Skeletal muscle cell (primary cell): ENCODE measurements at regions not wholly inside any gene's neighbourhood (a gene's known extent, or its start where the extent isn't known, plus 50 kb on each side); places are given as distances from the start of the nearest gene placed in this dataset.

Experiments used
- DNase-seq: peaks from one replicate; pipeline ENCODE4 v3.0.0-alpha.2; 2010; ENCODE audit warnings: low read depth
- H3K4me3 ChIP-seq: 2 replicates; pipeline ENCODE4 v1.5.1; 2011; ENCODE audit warnings: low read depth, mild to moderate bottlenecking, control low read depth, low read length, moderate library complexity

GRCh38 chr1:72930528-72930927 lies 648.2 kb upstream of the NEGR1 start:
- no peak for DNase-seq
- H3K4me3 ChIP-seq, result no peak overlapping the region

GRCh38 chr1:72918940-72919339 lies 636.6 kb upstream of the NEGR1 start:
- no peak overlapping the region for H3K4me3 ChIP-seq
- no peak for DNase-seq

GRCh38 chr1:72917920-72918319 lies 635.6 kb upstream of the NEGR1 start:
- no peak overlapping the region for H3K4me3 ChIP-seq

GRCh38 chr1:72915581-72915980 lies 633.2 kb upstream of the NEGR1 start:
- no peak for DNase-seq
- no peak overlapping the region for H3K4me3 ChIP-seq

More at GRCh38 chr1:72917920-72918319, 635.6 kb upstream of the NEGR1 start:
- no peak for DNase-seq

GRCh38 chr1:72911656-72912055 lies 629.3 kb upstream of the NEGR1 start:
- H3K4me3 ChIP-seq, result no peak overlapping the region
- no peak for DNase-seq

DNA sequence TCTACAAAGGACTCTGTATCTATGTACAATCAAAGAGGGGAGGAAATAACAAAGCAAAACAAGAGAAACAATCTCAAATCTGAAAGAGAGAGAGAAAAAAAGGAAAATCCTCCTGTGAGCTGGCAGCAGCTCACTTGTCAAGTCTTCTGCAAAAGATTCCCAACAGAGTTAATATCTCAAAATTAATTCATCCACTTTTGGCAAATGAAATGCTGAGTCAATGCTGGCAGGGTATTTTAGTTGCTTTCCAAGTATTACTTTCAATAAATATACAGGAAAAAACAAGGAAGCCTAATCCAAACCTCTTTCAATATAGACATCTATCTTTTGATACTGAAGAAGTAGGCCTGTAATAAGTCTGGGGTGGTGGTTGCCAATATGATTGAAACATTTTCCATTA lies 613.9 kb upstream of the NEGR1 start:
- DNase-seq, result no peak
- H3K4me3 ChIP-seq, result no peak overlapping the region

DNA sequence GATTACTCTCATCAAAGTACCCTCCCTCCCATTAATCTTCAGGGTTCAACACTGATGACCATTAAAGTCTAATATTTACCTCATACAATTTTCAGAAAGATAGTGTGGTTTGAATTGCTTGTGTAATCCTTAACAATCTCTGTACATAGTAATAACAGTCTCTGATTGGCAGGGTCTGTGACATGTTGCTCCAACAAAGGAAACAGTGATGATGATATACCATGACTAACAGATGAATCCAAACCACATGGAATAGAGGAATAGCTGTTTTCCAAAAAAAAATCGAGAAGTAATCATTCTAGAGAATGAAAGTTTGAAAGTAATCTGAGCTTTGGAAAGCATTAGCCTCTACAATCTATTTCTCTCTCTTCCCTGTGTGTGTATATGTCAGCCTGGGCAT lies 610.1 kb upstream of the NEGR1 start:
- peak; percentile 49 for DNase-seq
- H3K4me3 ChIP-seq, result no peak overlapping the region

- DNase-seq, result no peak
- no peak overlapping the region for H3K4me3 ChIP-seq
Measured at GRCh38 chr1:72891976-72892375, 609.6 kb upstream of the NEGR1 start.

DNA sequence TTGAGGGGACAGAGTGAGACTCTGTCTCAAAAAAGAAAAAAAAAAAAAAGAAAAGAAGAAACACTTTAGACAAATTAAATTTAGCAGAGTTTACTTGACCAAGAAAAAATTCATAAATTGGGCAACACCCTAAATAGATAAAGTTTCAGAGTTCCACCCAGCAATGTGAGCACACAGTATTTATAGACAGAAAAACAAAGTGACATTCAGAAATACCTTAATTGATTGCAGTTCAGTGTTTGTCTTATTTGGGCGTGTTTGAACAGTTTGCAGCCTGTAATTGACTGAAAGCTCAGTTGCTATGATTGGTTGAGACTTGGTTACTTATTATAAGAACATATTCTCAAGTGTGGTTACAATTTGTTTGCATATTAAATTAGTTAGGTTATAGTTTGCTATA lies 603.5 kb upstream of the NEGR1 start:
- DNase-seq, result no peak
- no peak overlapping the region for H3K4me3 ChIP-seq

DNA sequence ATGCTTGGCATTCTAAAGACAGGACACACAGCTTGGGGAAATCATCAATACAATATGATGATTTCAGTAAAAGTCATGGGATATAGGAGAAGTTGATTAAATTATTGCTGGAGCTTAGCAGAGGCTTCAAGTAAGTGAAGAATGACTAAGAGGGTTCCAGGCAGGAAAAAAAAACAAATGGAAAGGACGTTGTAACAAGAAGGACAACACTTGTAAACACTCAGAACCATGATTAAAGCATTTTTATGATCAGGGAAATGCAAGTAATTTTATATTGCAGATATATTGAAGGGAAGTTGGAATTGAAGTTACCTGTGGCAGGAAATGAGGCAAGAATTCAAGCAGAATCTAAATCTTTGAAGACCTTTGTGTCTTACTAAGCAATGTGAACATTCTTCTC lies 602.7 kb upstream of the NEGR1 start:
- no peak for DNase-seq
- no peak overlapping the region for H3K4me3 ChIP-seq

DNA sequence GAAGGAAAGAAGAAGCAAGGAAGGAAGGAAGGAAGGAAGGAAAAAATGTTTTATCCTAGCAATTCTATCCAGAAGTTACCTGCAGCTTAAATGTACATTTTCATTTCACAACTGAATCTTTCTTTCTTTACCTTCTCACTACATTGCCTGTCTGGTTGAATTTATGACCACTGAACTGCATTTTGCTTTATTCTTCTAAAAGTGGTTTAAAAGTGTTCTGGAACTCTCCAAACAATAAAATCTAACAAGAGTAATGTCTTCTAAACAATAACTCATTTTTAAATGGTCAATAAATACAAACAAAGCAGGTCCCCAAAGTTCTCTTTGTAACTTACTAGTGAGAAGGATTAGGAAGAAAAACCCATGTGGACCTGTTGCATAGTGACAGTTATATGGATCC lies 587.5 kb upstream of the NEGR1 start:
- DNase-seq, result no peak
- H3K4me3 ChIP-seq, result no peak overlapping the region

- no peak overlapping the region for H3K4me3 ChIP-seq
- DNase-seq, result no peak
Measured at GRCh38 chr1:72869441-72869840, 587.1 kb upstream of the NEGR1 start.

DNA sequence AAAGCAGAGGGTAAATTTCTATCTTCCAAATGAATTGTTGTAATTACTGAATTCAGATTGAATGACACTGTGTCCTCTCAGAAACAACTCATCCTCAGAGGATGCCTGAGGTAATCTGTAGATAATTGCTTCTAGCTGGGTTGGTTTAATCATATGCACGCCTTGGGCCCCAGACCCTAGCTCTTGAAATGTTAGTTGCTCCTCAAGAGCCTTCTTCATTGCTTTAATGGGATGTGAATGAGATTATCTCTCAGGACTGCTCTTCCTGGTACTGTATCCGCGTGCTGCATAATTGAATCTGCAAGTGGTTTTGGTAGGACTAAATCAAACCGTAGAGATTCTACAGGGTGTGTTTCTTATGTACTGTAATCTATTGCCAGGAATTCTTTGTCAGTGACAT lies 569.3 kb upstream of the NEGR1 start:
- DNase-seq, result no peak
- H3K4me3 ChIP-seq, result no peak overlapping the region

- H3K4me3 ChIP-seq, result no peak overlapping the region
- no peak for DNase-seq
Measured at GRCh38 chr1:72848997-72849396, 566.7 kb upstream of the NEGR1 start.

GRCh38 chr1:72847651-72848050 lies 565.3 kb upstream of the NEGR1 start:
- no peak for DNase-seq
- no peak overlapping the region for H3K4me3 ChIP-seq

DNA sequence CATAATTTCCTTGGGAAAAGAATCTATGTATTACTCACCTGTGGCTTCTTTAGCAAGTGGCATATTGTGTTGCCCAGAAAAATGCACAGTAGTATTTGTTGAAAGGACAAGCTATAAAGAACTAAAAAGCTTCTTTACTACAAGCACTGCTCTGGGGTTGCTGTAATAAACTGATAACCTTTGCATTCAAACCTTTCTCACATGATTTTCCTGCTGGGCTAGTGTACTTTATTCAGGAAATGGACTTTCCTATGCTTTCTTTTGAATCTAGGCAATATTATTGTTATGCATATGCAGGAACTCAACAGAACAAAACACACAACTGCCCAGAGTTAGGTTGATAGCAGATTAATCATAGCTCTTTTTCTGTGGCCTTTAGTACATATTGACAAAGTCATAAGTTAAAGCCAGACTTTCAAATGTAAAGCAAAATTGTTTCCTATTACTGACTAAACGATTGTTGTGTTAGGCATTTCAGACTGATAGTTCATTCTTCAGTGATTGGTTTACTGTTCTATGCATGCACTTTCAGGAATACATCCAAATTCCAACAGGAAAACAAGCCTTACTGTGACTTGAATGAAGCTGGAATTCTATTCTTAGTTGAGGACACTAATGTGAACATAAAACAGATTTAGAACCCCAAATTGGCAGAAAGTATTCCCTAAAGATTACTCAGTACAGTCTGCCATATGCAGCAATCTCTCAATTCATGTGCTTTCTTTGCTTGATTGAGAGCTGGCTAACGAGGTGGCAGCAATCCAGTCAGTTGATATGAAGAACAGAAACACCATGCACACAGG lies 564.3 kb upstream of the NEGR1 start:
- no peak for DNase-seq
- no peak overlapping the region for H3K4me3 ChIP-seq

DNA sequence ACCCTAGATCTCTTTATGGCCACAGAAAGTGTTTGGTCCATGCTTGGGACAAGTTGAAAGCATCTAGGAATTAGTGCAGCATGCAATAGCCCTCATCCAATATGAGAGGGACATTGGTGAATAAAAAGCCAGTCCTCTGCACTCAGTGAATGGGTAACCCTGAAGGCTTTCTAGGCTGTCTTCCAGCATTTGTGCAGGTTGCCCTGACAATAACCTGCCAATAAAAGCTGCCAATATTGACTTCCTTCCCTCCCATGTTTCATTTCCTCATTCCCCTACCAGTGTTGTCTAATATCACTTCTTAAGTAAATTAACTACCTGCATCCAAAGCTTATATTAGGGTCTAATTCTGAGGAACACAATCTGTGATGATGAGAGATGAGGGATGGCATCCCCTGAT lies 563.6 kb upstream of the NEGR1 start:
- no peak for DNase-seq

DNA sequence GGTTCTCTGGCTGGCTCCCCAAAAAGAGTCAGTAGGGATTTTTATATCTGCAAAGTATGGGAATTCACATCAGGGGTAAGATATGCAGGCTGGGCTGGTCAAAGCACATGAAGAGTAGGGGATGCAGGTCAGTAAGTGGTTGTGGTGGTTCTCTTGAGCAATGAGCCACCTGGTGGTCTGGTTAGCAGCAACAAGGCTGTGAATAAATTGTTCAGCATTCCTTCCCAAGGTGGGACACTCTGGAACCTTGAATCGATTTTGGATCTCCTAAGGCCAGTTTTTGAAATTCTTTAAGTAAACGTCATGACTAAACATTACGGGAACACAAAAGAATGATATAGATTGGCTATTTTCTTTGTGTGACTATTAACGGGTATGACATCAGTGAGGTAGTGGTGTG lies 563.0 kb upstream of the NEGR1 start:
- no peak for DNase-seq
- H3K4me3 ChIP-seq, result no peak overlapping the region

More for the DNA sequence above, 563.6 kb upstream of the NEGR1 start:
- no peak overlapping the region for H3K4me3 ChIP-seq

DNA sequence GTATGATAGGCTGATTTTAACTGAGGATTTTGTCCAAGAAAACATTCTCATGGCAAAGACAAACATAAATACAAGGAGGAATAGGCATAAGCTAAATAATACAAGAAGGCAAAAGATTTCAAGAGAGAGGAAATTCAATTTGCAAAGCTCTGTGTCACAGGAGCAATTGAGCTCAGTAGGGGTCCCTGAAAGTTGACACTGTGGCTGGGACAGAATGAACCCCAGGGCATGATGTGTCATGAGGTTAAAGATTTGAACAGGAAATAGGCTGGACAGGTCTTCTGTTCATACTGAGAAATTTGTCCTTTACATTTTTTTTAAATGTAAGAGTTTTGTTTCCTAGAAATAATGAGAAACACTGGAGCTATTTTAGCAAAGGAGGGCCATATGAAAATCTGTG lies 555.4 kb upstream of the NEGR1 start:
- no peak for DNase-seq
- no peak overlapping the region for H3K4me3 ChIP-seq

DNA sequence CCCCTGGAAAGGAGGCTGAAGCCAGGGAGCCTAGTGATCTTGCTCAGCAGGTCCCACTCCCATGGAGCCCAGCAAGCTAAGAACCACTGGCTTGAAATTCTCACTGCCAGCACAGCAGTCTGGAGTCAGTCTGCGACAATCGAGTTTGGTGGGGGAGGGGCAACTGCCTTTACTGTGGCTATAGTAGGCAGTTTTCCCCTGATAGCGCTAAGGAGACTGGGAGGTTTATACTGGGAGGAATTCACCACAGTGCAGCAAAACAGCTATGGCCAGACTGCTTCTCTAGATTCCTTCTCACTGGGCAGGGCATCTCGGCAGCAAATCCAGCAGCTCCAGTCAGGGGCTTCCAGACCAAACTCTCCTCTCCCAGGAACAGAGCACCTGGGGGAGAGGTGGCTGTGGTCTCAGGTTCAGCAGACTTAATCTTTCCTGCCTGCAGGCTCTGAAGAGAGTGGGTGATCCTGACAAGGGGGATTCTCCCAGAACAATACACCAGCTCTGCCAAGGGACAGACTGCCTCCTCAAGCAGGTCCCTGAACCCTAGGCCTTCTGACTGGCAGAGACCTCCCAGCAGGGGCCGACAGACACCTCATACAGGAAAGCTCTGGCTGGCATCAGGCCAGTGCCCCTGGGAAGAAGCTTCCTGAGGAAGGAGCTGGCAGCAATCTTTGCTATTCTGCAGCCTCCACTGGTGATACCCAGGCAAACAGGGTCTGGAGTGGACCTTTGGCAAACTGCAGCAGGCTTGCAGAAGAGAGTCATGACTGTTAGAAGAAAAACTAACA lies 548.5 kb upstream of the NEGR1 start:
- H3K4me3 ChIP-seq, result no peak overlapping the region
- no peak for DNase-seq

GRCh38 chr1:72827278-72827677 lies 544.9 kb upstream of the NEGR1 start:
- peak; percentile 48 for DNase-seq
- no peak overlapping the region for H3K4me3 ChIP-seq
